Right ventricle myocardium superior (tissue), 1 donor: ENCODE measurements at regions not wholly inside any gene's neighbourhood (a gene's known extent, or its start where the extent isn't known, plus 50 kb on each side); places are given as distances from the start of the nearest gene placed in this dataset.

Experiments
- ATAC-seq: fragments of 200-7000 bp; cut with Tn5 transposase; one replicate; pipeline ENCODE4 v1.9.1; 2020; ENCODE audit warnings: mild to moderate bottlenecking; ENCODE audit not compliant: poor library complexity
- DNase-seq: peaks from one replicate; pipeline ENCODE4 v3.0.0-alpha.2; 2020
- intact Hi-C: fragments of 100-400 bp; cut with DNase I; formaldehyde crosslinking; loops from one replicate; pipeline ENCODE4 v1.11.2; 2022
- donor health status: DM: no; HTN: yes; CAD: no; lungs with severe emphysema.

- intact Hi-C loops: no loop called here
- ATAC-seq (no peak), DNase-seq (no peak)
These were observed 206.2 kb upstream of the SKOR2 start for GRCh38 chr18:47457614-47458013.

GRCh38 chr18:47453038-47453437 is 201.6 kb upstream of the SKOR2 start:
- intact Hi-C loops: no loop called here
- ATAC-seq: no peak

GRCh38 chr18:47448956-47449355 is 197.5 kb upstream of the SKOR2 start:
- DNase-seq (no peak), ATAC-seq (no peak)
- intact Hi-C loops: no loop called here

More at GRCh38 chr18:47453038-47453437, 201.6 kb upstream of the SKOR2 start:
- no peak for DNase-seq

- DNase-seq (no peak), ATAC-seq (no peak)
- intact Hi-C loops: no loop called here
These were observed 190.5 kb upstream of the SKOR2 start for GRCh38 chr18:47441914-47442313.

- no peak for ATAC-seq
- intact Hi-C loops: no loop called here
- no peak for DNase-seq
These were observed 186.5 kb upstream of the SKOR2 start for GRCh38 chr18:47438001-47438400.

GRCh38 chr18:47436871-47437270 is 185.4 kb upstream of the SKOR2 start:
- intact Hi-C loops: no loop called here
- ATAC-seq (no peak), DNase-seq (no peak)

GRCh38 chr18:47434214-47434746 is 182.8 kb upstream of the SKOR2 start:
- no peak for ATAC-seq
- DNase-seq: no peak
- intact Hi-C loops: no loop called here

GRCh38 chr18:47427923-47428637 is 176.6 kb upstream of the SKOR2 start:
- ATAC-seq (no peak), DNase-seq (no peak)
- intact Hi-C loops: no loop called here

GRCh38 chr18:47427072-47427471 is 175.6 kb upstream of the SKOR2 start:
- DNase-seq: no peak
- no peak for ATAC-seq
- intact Hi-C loops: no loop called here

GRCh38 chr18:47425365-47425764 is 173.9 kb upstream of the SKOR2 start:
- DNase-seq (no peak), ATAC-seq (no peak)
- intact Hi-C loops: no loop called here

- DNase-seq (peak; percentile 42), ATAC-seq (no peak)
- intact Hi-C loops: no loop called here
These were observed 171.1 kb upstream of the SKOR2 start for GRCh38 chr18:47422524-47422923.

- no peak for DNase-seq
- no peak for ATAC-seq
- intact Hi-C loops: no loop called here
These were observed 168.7 kb upstream of the SKOR2 start for GRCh38 chr18:47420130-47420529.

GRCh38 chr18:47418746-47419145 is 167.3 kb upstream of the SKOR2 start:
- ATAC-seq (no peak), DNase-seq (no peak)
- intact Hi-C loops: no loop called here

- DNase-seq (no peak), ATAC-seq (no peak)
- intact Hi-C loops: no loop called here
These were observed 166.3 kb upstream of the SKOR2 start for GRCh38 chr18:47417807-47418206.

- no peak for ATAC-seq
- DNase-seq: no peak
- intact Hi-C loops: no loop called here
These were observed 164.4 kb upstream of the SKOR2 start for GRCh38 chr18:47415881-47416280.

- intact Hi-C loops: no loop called here
- peak; percentile 62 for ATAC-seq
- no peak for DNase-seq
These were observed 161.9 kb upstream of the SKOR2 start for GRCh38 chr18:47413327-47413726.

- no peak for ATAC-seq
These were observed 161.5 kb upstream of the SKOR2 start for GRCh38 chr18:47412924-47413323.

GRCh38 chr18:47411159-47411558 is 159.7 kb upstream of the SKOR2 start:
- intact Hi-C loops: no loop called here
- ATAC-seq (no peak), DNase-seq (no peak)

More at GRCh38 chr18:47412924-47413323, 161.5 kb upstream of the SKOR2 start:
- intact Hi-C loops: no loop called here
- DNase-seq: no peak

- intact Hi-C loops: no loop called here
- ATAC-seq (no peak), DNase-seq (no peak)
These were observed 158.7 kb upstream of the SKOR2 start for GRCh38 chr18:47410139-47410538.

GRCh38 chr18:47409519-47409918 is 158.1 kb upstream of the SKOR2 start:
- intact Hi-C loops: no loop called here
- ATAC-seq (no peak), DNase-seq (no peak)

- DNase-seq: no peak
- ATAC-seq: no peak
- intact Hi-C loops: no loop called here
These were observed 156.3 kb upstream of the SKOR2 start for GRCh38 chr18:47407736-47408135.
